Type B pancreatic cell (in vitro differentiated cells): ENCODE measurements at regions not wholly inside any gene's neighbourhood (a gene's known extent, or its start where the extent isn't known, plus 50 kb on each side); places are given as distances from the start of the nearest gene placed in this dataset.

Source experiments
- DNase-seq: peaks from one replicate; pipeline ENCODE4 v3.0.0; 2021; ENCODE audit warnings: mixed read lengths; ENCODE audit not compliant: unreplicated experiment; ENCODE audit errors: extremely low spot score
- H3K27ac Mint-ChIP-seq: 2 replicates; pipeline ENCODE4 v1.8.0; 2021; ENCODE audit warnings: mild to moderate bottlenecking, mixed read lengths
- H3K27me3 Mint-ChIP-seq: 2 replicates; pipeline ENCODE4 v1.8.0; 2021; ENCODE audit warnings: mixed read lengths
- H3K36me3 Mint-ChIP-seq: 2 replicates; pipeline ENCODE4 v1.8.0; 2021; ENCODE audit warnings: mixed read lengths
- H3K4me1 Mint-ChIP-seq: one replicate; pipeline ENCODE4 v1.8.0; 2021; ENCODE audit warnings: mixed read lengths; ENCODE audit not compliant: unreplicated experiment
- H3K4me3 Mint-ChIP-seq: 2 replicates; pipeline ENCODE4 v1.8.0; 2021; ENCODE audit warnings: mild to moderate bottlenecking, mixed read lengths
- H3K9me3 Mint-ChIP-seq: 2 replicates; pipeline ENCODE4 v1.8.0; 2021; ENCODE audit warnings: mixed read lengths
- TF ChIP-seq, protein P1 (sequence below): fragments of 200-600 bp; sonication (generic); conservative IDR thresholded peaks from 2 replicates; pipeline ENCODE4 v1.5.0; 2021; ENCODE audit warnings: antibody characterized with exemption, mild to moderate bottlenecking

DNA sequence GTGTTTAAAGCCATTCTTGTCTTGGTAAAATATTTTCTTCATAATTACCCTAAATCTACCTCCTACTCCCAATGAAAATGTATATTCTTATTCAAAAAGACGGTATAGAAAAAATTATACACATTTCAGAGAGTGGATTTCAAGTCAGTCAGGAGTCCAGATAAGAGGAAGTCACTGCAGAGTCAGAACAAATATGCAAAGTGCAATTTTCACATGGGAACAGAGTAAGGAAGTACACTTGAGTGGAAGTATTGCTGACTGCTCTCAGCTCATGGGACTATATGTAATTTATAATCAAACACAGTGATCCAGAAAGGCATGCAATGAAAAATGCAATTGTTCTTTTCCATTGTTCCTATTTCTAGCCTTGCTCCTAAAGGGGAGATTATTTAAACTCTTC lies 1128.0 kb downstream of the AACS start:
- Mint-ChIP-seq H3K36me3 (no peaks in the 10 kb centered on the region), H3K9me3 (no peaks in the 10 kb centered on the region), H3K27ac (no peak overlapping the region), H3K4me3 (no peak overlapping the region), H3K4me1 (no peaks in the 10 kb centered on the region), H3K27me3 (peaks cover 62% of the 10 kb centered on the region)
- no peak for DNase-seq
- TF ChIP-seq, protein P1, sequence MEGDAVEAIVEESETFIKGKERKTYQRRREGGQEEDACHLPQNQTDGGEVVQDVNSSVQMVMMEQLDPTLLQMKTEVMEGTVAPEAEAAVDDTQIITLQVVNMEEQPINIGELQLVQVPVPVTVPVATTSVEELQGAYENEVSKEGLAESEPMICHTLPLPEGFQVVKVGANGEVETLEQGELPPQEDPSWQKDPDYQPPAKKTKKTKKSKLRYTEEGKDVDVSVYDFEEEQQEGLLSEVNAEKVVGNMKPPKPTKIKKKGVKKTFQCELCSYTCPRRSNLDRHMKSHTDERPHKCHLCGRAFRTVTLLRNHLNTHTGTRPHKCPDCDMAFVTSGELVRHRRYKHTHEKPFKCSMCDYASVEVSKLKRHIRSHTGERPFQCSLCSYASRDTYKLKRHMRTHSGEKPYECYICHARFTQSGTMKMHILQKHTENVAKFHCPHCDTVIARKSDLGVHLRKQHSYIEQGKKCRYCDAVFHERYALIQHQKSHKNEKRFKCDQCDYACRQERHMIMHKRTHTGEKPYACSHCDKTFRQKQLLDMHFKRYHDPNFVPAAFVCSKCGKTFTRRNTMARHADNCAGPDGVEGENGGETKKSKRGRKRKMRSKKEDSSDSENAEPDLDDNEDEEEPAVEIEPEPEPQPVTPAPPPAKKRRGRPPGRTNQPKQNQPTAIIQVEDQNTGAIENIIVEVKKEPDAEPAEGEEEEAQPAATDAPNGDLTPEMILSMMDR: no peak

DNA sequence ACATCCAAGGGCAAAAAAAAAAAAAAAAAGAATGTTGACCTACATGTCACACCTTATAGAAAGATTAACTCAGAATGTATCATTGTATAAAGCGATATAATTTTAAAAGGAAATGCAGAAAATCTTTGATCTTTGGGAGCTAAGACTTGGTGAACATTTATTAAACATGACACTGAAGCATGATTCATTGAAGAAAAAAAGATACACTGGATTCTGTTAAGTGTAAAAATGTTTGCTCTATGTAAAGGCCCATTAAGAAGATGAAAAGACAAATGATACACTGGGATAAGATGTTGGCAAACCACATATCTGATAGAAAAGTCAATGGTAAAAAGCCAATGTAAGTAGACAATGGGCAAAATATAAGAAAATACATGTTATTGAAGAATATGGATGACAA lies 1131.0 kb downstream of the AACS start:
- Mint-ChIP-seq H3K9me3 (no peaks in the 10 kb centered on the region), H3K27ac (no peak overlapping the region), H3K4me3 (no peak overlapping the region), H3K27me3 (peaks cover 35% of the 10 kb centered on the region), H3K36me3 (no peaks in the 10 kb centered on the region), H3K4me1 (no peaks in the 10 kb centered on the region)
- TF ChIP-seq, protein P1: no peak
- DNase-seq: no peak

DNA sequence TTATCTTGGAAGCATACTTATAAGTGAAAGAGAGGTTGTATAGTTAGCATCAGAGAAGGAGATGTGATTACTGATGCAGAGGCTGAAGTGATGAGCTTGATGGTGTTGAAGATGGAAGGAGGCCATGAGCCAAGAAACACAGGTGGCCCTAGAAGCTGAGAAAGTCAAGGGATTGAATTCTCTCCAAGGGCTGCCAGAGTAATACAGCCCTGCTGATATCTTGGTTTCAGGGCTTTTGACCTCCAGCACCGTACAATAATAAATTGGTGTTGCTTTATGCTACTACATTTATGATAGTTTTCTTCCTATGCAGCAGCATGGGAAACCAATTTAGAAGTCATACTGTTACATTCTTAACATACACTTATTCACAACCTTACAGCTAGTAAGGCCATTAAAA lies 1133.3 kb downstream of the AACS start:
- H3K4me3 Mint-ChIP-seq: no peak overlapping the region
- no peaks in the 10 kb centered on the region for H3K4me1 Mint-ChIP-seq
- DNase-seq: no peak
- H3K27ac Mint-ChIP-seq: no peak overlapping the region
- no peaks in the 10 kb centered on the region for H3K36me3 Mint-ChIP-seq
- H3K27me3 Mint-ChIP-seq: peaks cover 15% of the 10 kb centered on the region
- TF ChIP-seq, protein P1: no peak
- no peaks in the 10 kb centered on the region for H3K9me3 Mint-ChIP-seq

DNA sequence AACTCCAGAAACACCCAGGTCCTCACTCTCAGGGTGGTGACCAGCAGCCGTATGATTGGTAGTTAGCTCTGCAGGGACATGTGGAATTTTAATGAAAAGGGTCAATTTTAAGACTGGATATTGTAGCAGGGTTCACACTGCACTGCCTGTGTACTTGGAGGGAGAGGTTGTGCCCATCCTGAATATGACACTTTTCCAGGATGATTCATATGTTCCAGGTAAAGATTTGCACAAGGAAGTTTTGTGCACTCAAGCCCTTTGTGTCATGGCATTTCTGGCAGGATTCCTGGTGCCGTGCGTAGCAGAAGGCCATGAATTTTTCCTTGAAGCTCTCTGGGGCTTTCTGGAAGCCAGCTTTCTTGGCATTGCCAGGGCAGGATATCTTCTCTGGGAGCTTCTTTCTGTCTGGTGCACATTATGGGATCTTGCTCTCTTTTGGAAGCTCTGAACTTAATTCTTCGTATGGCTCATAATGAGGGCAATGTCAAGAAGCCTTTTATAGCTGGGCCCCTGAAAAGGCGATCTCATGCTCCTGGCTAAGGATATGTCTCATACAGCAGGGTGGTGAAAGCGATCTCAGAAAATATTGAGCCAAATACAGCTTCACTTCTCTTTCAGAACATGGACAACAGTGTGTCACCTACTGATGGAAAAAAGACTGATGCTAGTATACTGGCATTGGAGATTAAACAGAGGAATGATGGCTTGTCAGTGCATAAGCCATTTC lies 1133.9 kb downstream of the AACS start:
- TF ChIP-seq, protein P1: no peak
- Mint-ChIP-seq H3K9me3 (no peaks in the 10 kb centered on the region), H3K27me3 (peaks cover 12% of the 10 kb centered on the region), H3K36me3 (no peaks in the 10 kb centered on the region), H3K4me1 (no peaks in the 10 kb centered on the region), H3K4me3 (no peak overlapping the region), H3K27ac (no peak overlapping the region)
- no peak for DNase-seq

DNA sequence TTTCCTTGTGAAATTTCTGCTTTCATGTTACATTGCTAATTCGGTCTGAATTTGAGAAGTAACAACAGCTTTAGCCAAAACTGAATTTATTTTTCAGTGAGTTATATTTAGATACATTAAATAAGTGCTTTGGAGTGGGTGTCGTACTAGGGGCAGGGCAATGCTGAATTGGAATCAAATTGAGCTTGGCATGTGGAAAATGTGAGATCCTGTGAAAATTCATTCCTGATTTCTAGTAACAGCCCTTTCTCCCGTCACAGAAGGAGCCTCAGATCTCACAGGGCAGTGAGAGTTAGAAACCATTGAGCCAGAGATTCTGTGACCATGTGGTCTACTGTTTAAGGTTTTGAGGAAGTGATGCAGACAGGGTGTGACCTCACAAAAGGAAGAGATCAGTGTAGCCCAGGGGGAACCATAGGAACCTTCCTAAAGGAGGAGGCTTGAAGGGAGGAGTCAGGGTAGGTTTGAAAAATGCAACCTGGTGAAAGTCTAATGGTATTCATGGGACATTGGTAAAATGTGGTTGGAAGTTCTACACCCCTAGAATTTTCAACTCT lies 1136.8 kb downstream of the AACS start:
- no peak for DNase-seq
- TF ChIP-seq, protein P1: no peak
- no peaks in the 10 kb centered on the region for H3K4me1 Mint-ChIP-seq
- peaks cover 18% of the 10 kb centered on the region for H3K27me3 Mint-ChIP-seq
- no peak overlapping the region for H3K27ac Mint-ChIP-seq
- H3K4me3 Mint-ChIP-seq: no peak overlapping the region
- H3K9me3 Mint-ChIP-seq: peaks cover 4% of the 10 kb centered on the region
- no peaks in the 10 kb centered on the region for H3K36me3 Mint-ChIP-seq
